SH-SY5Y (cell line): ENCODE measurements at regions not wholly inside any gene's neighbourhood (a gene's known extent, or its start where the extent isn't known, plus 50 kb on each side); places are given as distances from the start of the nearest gene placed in this dataset.

ENCODE experiments used
- GATA2 ChIP-seq: IDR thresholded peaks from 2 replicates; pipeline ENCODE4 v1.6.1; 2011; ENCODE audit warnings: mild to moderate bottlenecking, low read depth, low read length
- GATA3 ChIP-seq: IDR thresholded peaks from 2 replicates; pipeline ENCODE4 v1.6.1; 2011; ENCODE audit warnings: low read depth, mild to moderate bottlenecking, low read length, moderate library complexity

- no peak for TF ChIP-seq GATA2
- no peak for TF ChIP-seq GATA3
These were observed 116.7 kb upstream of the KIRREL3 start for GRCh38 chr11:127117231-127117739.
